ENCODE measurements at regions not wholly inside any gene's neighbourhood (a gene's known extent, or its start where the extent isn't known, plus 50 kb on each side); places are given as distances from the start of the nearest gene placed in this dataset.

DNA sequence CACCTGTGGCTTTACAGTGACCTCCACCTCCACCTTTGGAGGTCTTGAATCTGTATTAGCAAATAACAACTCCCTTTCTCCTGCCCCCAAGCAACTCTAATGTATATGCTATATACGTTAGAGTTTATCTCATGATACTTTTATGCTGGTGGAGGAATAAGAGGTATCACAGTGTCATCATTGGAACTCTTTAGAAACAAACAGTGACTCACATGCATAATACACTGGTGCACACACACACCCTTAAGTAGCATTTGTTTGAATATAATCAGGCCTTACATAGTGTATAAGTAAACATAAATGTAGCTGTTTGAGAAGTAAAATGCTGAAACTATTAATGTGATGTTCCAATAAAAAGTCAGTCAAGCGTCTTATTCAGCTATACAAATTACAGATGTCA, 280.2 kb upstream of the C2CD4B start:
- Mint-ChIP-seq H3K4me1 (ENCODE audit: low read depth) (peaks cover 5% of the 10 kb centered on the region), H3K27ac (ENCODE audit: unreplicated experiment) (no peak overlapping the region), H3K36me3 (ENCODE audit: low read depth) (no peaks in the 10 kb centered on the region), H3K4me3 (ENCODE audit: unreplicated experiment) (no peak overlapping the region), H3K9me3 (ENCODE audit: low read depth) (no peaks in the 10 kb centered on the region), H3K27me3 (ENCODE audit: low read depth) (no peaks in the 10 kb centered on the region)
- DNase-seq (ENCODE audit: low spot score), result no peak
- TF ChIP-seq, protein P1, sequence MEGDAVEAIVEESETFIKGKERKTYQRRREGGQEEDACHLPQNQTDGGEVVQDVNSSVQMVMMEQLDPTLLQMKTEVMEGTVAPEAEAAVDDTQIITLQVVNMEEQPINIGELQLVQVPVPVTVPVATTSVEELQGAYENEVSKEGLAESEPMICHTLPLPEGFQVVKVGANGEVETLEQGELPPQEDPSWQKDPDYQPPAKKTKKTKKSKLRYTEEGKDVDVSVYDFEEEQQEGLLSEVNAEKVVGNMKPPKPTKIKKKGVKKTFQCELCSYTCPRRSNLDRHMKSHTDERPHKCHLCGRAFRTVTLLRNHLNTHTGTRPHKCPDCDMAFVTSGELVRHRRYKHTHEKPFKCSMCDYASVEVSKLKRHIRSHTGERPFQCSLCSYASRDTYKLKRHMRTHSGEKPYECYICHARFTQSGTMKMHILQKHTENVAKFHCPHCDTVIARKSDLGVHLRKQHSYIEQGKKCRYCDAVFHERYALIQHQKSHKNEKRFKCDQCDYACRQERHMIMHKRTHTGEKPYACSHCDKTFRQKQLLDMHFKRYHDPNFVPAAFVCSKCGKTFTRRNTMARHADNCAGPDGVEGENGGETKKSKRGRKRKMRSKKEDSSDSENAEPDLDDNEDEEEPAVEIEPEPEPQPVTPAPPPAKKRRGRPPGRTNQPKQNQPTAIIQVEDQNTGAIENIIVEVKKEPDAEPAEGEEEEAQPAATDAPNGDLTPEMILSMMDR (IDR thresholded peaks at IDR 0.05), result no peak

DNA sequence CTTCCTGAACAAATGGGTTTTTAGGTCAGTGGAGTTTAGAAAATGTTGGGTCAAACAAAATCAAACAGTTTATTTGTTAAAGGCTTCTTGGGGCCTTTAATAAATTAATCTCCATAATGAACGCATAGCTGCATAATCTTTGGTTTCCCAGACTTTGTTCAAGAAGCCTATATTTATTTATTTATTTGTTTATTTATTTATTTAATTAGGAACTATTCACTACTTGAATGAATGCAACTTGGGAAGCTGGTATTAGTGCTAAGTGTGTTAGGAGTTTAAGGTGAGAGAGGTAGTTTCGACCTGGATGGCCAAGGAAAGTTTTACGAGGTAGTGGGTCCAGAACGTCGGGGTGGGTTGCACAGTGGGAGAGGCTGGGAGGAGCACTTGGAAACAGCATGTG, 281.9 kb upstream of the C2CD4B start:
- peaks cover 5% of the 10 kb centered on the region for H3K4me1 Mint-ChIP-seq (ENCODE audit: low read depth)
- no peak for DNase-seq (ENCODE audit: low spot score)
- no peaks in the 10 kb centered on the region for H3K27me3 Mint-ChIP-seq (ENCODE audit: low read depth)
- H3K9me3 Mint-ChIP-seq (ENCODE audit: low read depth), result no peaks in the 10 kb centered on the region
- no peaks in the 10 kb centered on the region for H3K36me3 Mint-ChIP-seq (ENCODE audit: low read depth)
- no peak overlapping the region for H3K27ac Mint-ChIP-seq (ENCODE audit: unreplicated experiment)
- TF ChIP-seq, protein P1 (IDR thresholded peaks at IDR 0.05), result no peak
- no peak overlapping the region for H3K4me3 Mint-ChIP-seq (ENCODE audit: unreplicated experiment)

DNA sequence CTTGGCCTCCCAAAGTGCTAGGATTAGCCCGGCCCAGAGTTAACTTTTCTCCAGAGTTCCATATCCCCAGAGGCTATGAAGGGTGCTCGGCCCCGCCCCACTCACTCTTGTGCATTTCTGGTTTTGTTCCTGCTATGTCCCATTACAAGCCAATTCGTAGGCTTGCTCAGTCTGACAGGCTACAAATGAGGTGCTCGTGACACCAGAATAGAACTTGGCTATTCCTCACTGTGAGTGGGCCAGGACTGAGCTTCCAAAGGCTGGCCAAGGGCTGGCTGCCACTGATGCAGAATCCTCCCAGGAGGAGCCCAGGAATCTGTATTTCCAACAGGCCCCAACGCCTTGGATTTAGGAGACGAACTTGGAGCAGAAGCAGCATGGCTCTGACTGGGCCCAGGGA, 282.7 kb upstream of the C2CD4B start:
- H3K9me3 Mint-ChIP-seq (ENCODE audit: low read depth), result no peaks in the 10 kb centered on the region
- H3K27me3 Mint-ChIP-seq (ENCODE audit: low read depth), result no peaks in the 10 kb centered on the region
- DNase-seq (ENCODE audit: low spot score), result no peak
- H3K4me1 Mint-ChIP-seq (ENCODE audit: low read depth), result peaks cover 5% of the 10 kb centered on the region
- H3K4me3 Mint-ChIP-seq (ENCODE audit: unreplicated experiment), result no peak overlapping the region
- no peak overlapping the region for H3K27ac Mint-ChIP-seq (ENCODE audit: unreplicated experiment)
- TF ChIP-seq, protein P1 (IDR thresholded peaks at IDR 0.05), result no peak
- H3K36me3 Mint-ChIP-seq (ENCODE audit: low read depth), result no peaks in the 10 kb centered on the region

DNA sequence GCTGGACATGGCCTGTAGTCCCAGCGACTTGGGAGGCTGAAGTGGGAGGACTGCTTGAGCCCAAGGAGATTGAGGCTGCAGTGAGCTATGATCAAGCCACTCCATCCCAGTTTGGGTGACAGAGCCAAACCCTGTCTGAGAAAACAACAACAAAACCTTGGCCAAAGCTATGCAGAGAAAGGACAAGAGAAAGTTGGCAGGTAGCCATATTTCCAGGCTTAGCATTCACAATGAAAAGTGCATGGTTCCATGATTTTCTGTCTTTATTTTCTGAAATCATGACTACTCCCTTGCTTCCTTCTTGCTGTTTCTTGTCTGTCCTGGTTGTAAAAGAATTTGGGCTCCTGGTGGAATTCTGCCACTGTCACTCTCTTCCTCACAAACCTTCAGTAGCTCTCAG, 284.6 kb upstream of the C2CD4B start:
- no peaks in the 10 kb centered on the region for H3K36me3 Mint-ChIP-seq (ENCODE audit: low read depth)
- no peak for DNase-seq (ENCODE audit: low spot score)
- H3K9me3 Mint-ChIP-seq (ENCODE audit: low read depth), result no peaks in the 10 kb centered on the region
- no peaks in the 10 kb centered on the region for H3K27me3 Mint-ChIP-seq (ENCODE audit: low read depth)
- TF ChIP-seq, protein P1 (IDR thresholded peaks at IDR 0.05), result no peak
- no peak overlapping the region for H3K27ac Mint-ChIP-seq (ENCODE audit: unreplicated experiment)
- H3K4me3 Mint-ChIP-seq (ENCODE audit: unreplicated experiment), result no peak overlapping the region
- peaks cover 16% of the 10 kb centered on the region for H3K4me1 Mint-ChIP-seq (ENCODE audit: low read depth)

DNA sequence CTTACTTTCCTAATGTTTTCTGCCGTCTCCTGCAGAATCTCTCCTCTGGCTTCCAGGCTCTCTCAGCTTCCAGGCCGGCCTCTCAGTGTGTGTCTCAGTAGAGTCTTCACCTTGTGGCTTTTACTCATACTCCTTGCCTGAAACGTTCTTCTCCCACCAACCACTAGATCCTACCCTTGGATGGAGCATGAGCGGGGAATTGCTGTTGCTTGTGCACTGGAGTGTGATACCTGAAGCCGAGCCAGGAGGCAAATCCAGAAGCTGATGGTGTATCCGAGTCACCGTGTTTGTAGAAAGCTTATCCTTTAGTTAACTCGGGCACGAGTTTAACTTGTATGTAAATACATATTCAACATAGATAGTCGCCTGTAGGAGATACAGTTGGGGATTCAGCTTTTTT, 285.0 kb upstream of the C2CD4B start:
- H3K4me1 Mint-ChIP-seq (ENCODE audit: low read depth), result peaks cover 19% of the 10 kb centered on the region
- H3K9me3 Mint-ChIP-seq (ENCODE audit: low read depth), result no peaks in the 10 kb centered on the region
- H3K36me3 Mint-ChIP-seq (ENCODE audit: low read depth), result no peaks in the 10 kb centered on the region
- H3K4me3 Mint-ChIP-seq (ENCODE audit: unreplicated experiment), result no peak overlapping the region
- DNase-seq (ENCODE audit: low spot score), result no peak
- no peaks in the 10 kb centered on the region for H3K27me3 Mint-ChIP-seq (ENCODE audit: low read depth)
- TF ChIP-seq, protein P1 (IDR thresholded peaks at IDR 0.05), result no peak
- no peak overlapping the region for H3K27ac Mint-ChIP-seq (ENCODE audit: unreplicated experiment)

All from chondrocyte (in vitro differentiated cells).